H1 (cell line): ENCODE measurements at regions not wholly inside any gene's neighbourhood (a gene's known extent, or its start where the extent isn't known, plus 50 kb on each side); places are given as distances from the start of the nearest gene placed in this dataset.

Source experiments
- CHD1 ChIP-seq: IDR thresholded peaks from 2 replicates; pipeline ENCODE4 v1.6.1; 2012; ENCODE audit warnings: low read depth, low read length, improper control_type of control experiment
- POLR2AphosphoS5 ChIP-seq: IDR thresholded peaks from 2 replicates; pipeline ENCODE4 v1.6.1; 2011; ENCODE audit warnings: low read depth, low read length
- RFX5 ChIP-seq: IDR thresholded peaks from 2 replicates; pipeline ENCODE4 v1.6.1; 2011; ENCODE audit warnings: low read depth, low read length, improper control_type of control experiment, borderline replicate concordance
- RNF2 ChIP-seq: fragments of 200-900, 300-1000 bp; sonication (generic); IDR thresholded peaks from 2 replicates; pipeline ENCODE4 v1.7.1; 2016; ENCODE audit warnings: borderline replicate concordance, low read depth, mild to moderate bottlenecking, antibody characterized with exemption, low read length; ENCODE audit not compliant: poor library complexity, severe bottlenecking; ENCODE audit errors: missing control alignments
- SAP30 ChIP-seq: fragments of 300-600 bp; sonication (generic); IDR thresholded peaks from 2 replicates; pipeline ENCODE4 v1.7.1; 2012; ENCODE audit warnings: low read length, moderate library complexity, mild to moderate bottlenecking, inconsistent platforms; ENCODE audit not compliant: insufficient read depth, insufficient replicate concordance
- SRF ChIP-seq: IDR thresholded peaks from 2 replicates; pipeline ENCODE4 v1.6.1; 2011; ENCODE audit warnings: mild to moderate bottlenecking, low read depth, low read length, moderate library complexity
- TF ChIP-seq, protein P1 (sequence below): fragments of 300-600 bp; sonication (generic); IDR thresholded peaks from 2 replicates; pipeline ENCODE4 v1.7.1; 2012; ENCODE audit warnings: low read length, moderate library complexity, mild to moderate bottlenecking, inconsistent platforms; ENCODE audit not compliant: insufficient replicate concordance

DNA sequence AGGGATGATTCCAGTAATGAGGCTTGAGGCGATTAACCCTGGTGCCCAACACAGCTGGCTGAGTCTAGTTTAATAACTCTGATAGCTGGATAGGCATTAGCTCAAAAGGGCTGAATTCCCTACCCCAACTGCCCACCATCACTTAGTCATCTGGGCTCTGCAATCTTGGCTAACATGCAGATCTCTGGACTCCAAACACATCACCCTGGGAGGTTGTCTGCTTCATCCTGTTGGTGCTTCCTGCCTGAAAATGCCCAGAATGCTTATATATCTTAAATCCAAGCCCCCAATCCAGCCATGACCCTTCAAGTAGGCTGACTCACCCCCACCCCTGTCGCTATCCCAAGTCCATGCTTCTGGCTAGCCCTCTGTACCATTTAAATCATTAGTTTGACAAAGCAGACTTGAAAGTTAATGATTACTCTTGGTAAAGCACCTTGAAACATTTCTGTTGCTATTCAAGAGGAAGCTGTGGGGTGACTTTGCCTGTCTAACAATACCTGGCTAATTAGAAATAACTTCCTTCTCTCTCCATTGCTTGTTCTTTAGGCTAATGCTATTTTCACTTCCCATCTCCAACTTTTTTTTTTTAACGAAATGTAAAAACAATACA, 107.0 kb upstream of the RORA start (continued):
- TF ChIP-seq RNF2 (no peak), RFX5 (no peak), CHD1 (no peak), SAP30 (no peak), SRF (no peak), POLR2AphosphoS5 (no peak)
- TF ChIP-seq, protein P1, sequence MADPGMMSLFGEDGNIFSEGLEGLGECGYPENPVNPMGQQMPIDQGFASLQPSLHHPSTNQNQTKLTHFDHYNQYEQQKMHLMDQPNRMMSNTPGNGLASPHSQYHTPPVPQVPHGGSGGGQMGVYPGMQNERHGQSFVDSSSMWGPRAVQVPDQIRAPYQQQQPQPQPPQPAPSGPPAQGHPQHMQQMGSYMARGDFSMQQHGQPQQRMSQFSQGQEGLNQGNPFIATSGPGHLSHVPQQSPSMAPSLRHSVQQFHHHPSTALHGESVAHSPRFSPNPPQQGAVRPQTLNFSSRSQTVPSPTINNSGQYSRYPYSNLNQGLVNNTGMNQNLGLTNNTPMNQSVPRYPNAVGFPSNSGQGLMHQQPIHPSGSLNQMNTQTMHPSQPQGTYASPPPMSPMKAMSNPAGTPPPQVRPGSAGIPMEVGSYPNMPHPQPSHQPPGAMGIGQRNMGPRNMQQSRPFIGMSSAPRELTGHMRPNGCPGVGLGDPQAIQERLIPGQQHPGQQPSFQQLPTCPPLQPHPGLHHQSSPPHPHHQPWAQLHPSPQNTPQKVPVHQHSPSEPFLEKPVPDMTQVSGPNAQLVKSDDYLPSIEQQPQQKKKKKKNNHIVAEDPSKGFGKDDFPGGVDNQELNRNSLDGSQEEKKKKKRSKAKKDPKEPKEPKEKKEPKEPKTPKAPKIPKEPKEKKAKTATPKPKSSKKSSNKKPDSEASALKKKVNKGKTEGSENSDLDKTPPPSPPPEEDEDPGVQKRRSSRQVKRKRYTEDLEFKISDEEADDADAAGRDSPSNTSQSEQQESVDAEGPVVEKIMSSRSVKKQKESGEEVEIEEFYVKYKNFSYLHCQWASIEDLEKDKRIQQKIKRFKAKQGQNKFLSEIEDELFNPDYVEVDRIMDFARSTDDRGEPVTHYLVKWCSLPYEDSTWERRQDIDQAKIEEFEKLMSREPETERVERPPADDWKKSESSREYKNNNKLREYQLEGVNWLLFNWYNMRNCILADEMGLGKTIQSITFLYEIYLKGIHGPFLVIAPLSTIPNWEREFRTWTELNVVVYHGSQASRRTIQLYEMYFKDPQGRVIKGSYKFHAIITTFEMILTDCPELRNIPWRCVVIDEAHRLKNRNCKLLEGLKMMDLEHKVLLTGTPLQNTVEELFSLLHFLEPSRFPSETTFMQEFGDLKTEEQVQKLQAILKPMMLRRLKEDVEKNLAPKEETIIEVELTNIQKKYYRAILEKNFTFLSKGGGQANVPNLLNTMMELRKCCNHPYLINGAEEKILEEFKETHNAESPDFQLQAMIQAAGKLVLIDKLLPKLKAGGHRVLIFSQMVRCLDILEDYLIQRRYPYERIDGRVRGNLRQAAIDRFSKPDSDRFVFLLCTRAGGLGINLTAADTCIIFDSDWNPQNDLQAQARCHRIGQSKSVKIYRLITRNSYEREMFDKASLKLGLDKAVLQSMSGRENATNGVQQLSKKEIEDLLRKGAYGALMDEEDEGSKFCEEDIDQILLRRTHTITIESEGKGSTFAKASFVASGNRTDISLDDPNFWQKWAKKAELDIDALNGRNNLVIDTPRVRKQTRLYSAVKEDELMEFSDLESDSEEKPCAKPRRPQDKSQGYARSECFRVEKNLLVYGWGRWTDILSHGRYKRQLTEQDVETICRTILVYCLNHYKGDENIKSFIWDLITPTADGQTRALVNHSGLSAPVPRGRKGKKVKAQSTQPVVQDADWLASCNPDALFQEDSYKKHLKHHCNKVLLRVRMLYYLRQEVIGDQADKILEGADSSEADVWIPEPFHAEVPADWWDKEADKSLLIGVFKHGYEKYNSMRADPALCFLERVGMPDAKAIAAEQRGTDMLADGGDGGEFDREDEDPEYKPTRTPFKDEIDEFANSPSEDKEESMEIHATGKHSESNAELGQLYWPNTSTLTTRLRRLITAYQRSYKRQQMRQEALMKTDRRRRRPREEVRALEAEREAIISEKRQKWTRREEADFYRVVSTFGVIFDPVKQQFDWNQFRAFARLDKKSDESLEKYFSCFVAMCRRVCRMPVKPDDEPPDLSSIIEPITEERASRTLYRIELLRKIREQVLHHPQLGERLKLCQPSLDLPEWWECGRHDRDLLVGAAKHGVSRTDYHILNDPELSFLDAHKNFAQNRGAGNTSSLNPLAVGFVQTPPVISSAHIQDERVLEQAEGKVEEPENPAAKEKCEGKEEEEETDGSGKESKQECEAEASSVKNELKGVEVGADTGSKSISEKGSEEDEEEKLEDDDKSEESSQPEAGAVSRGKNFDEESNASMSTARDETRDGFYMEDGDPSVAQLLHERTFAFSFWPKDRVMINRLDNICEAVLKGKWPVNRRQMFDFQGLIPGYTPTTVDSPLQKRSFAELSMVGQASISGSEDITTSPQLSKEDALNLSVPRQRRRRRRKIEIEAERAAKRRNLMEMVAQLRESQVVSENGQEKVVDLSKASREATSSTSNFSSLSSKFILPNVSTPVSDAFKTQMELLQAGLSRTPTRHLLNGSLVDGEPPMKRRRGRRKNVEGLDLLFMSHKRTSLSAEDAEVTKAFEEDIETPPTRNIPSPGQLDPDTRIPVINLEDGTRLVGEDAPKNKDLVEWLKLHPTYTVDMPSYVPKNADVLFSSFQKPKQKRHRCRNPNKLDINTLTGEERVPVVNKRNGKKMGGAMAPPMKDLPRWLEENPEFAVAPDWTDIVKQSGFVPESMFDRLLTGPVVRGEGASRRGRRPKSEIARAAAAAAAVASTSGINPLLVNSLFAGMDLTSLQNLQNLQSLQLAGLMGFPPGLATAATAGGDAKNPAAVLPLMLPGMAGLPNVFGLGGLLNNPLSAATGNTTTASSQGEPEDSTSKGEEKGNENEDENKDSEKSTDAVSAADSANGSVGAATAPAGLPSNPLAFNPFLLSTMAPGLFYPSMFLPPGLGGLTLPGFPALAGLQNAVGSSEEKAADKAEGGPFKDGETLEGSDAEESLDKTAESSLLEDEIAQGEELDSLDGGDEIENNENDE = no peak
